Neuronal stem cell (in vitro differentiated cells): ENCODE measurements at regions not wholly inside any gene's neighbourhood (a gene's known extent, or its start where the extent isn't known, plus 50 kb on each side); places are given as distances from the start of the nearest gene placed in this dataset.
A peak's percentile ranks its signal among the peaks of the same experiment; 100 is the strongest.

Experiments
- DNase-seq: peaks from one replicate; pipeline ENCODE4 v3.0.0-alpha.2; 2013; ENCODE audit warnings: low spot score
- H2AFZ ChIP-seq: one replicate; pipeline ENCODE4 v1.6.1; 2013; ENCODE audit warnings: mild to moderate bottlenecking, low read length, inconsistent platforms
- H2AK5ac ChIP-seq: 2 replicates; pipeline ENCODE4 v1.6.1; 2013; ENCODE audit warnings: low read depth, mild to moderate bottlenecking, inconsistent platforms, low read length, moderate library complexity, mixed read lengths
- H2BK120ac ChIP-seq: 2 replicates; pipeline ENCODE4 v1.6.1; 2013; ENCODE audit warnings: low read depth, mild to moderate bottlenecking, inconsistent platforms, low read length, moderate library complexity, mixed read lengths
- H2BK12ac ChIP-seq: one replicate; pipeline ENCODE4 v1.6.1; 2013; ENCODE audit warnings: low read length, inconsistent platforms
- H2BK15ac ChIP-seq: 2 replicates; pipeline ENCODE4 v1.6.1; 2013; ENCODE audit warnings: mild to moderate bottlenecking, low read length, inconsistent platforms, mixed read lengths
- H2BK5ac ChIP-seq: one replicate; pipeline ENCODE4 v1.6.1; 2013; ENCODE audit warnings: inconsistent platforms, mild to moderate bottlenecking, low read length, moderate library complexity
- H3K14ac ChIP-seq: one replicate; pipeline ENCODE4 v1.6.1; 2013; ENCODE audit warnings: low read length, inconsistent platforms
- H3K18ac ChIP-seq: 2 replicates; pipeline ENCODE4 v1.6.1; 2013; ENCODE audit warnings: low read length, inconsistent platforms
- H3K23ac ChIP-seq: 2 replicates; pipeline ENCODE4 v1.6.1; 2013; ENCODE audit warnings: low read depth, mild to moderate bottlenecking, mixed read lengths, low read length, inconsistent platforms; ENCODE audit not compliant: poor library complexity
- H3K27ac ChIP-seq: replicated peaks from 3 replicates; pipeline ENCODE4 v1.5.1; 2013; ENCODE audit warnings: low read length, inconsistent platforms
- H3K27me3 ChIP-seq, 3 experiments: 2 replicates each; pipeline ENCODE4 v1.6.1; 2013; ENCODE audit warnings: low read length in 3 of 3, mild to moderate bottlenecking in 2 of 3, inconsistent platforms in 1 of 3, low read depth in 1 of 3, mixed read lengths in 1 of 3, moderate library complexity in 1 of 3; ENCODE audit not compliant: control insufficient read depth in 3 of 3, insufficient read depth in 3 of 3
- H3K36me3 ChIP-seq, 2 donors: replicated peaks in 1 of 2; 2 replicates each; pipeline ENCODE4 v1.6.1; 2013; ENCODE audit warnings: low read length in 2 of 2; ENCODE audit not compliant: control insufficient read depth in 2 of 2, insufficient read depth in 2 of 2
- H3K4ac ChIP-seq: 2 replicates; pipeline ENCODE4 v1.6.1; 2013; ENCODE audit warnings: inconsistent platforms, mild to moderate bottlenecking, low read length, moderate library complexity
- H3K4me1 ChIP-seq, 2 donors: 1 replicate in 1 of 2; 2 replicates in 1 of 2; pipeline ENCODE4 v1.6.1; 2013; ENCODE audit warnings: low read length in 2 of 2, low read depth in 1 of 2; ENCODE audit not compliant: control insufficient read depth in 2 of 2, insufficient read depth in 1 of 2
- H3K4me2 ChIP-seq: one replicate; pipeline ENCODE4 v1.6.1; 2013; ENCODE audit warnings: mild to moderate bottlenecking, low read length, inconsistent platforms; ENCODE audit not compliant: insufficient read depth, poor library complexity, severe bottlenecking
- H3K4me3 ChIP-seq, 2 donors: 2 replicates each; pipeline ENCODE4 v1.5.1; 2013; ENCODE audit warnings: low read length in 2 of 2, mild to moderate bottlenecking in 2 of 2, inconsistent platforms in 1 of 2, moderate library complexity in 1 of 2
- H3K79me1 ChIP-seq: one replicate; pipeline ENCODE4 v1.6.1; 2013; ENCODE audit warnings: low read depth, mild to moderate bottlenecking, inconsistent platforms, low read length, moderate library complexity
- H3K9ac ChIP-seq: one replicate; pipeline ENCODE4 v1.6.1; 2013; ENCODE audit warnings: mild to moderate bottlenecking, low read depth, low read length, inconsistent platforms; ENCODE audit not compliant: poor library complexity
- H3K9me3 ChIP-seq, 2 donors: replicated peaks in 1 of 2; 2 replicates each; pipeline versions ENCODE3 to v1.6.1; 2013; ENCODE audit warnings: low read length in 2 of 2, mild to moderate bottlenecking in 2 of 2, inconsistent platforms in 1 of 2, low read depth in 1 of 2, mixed read lengths in 1 of 2, moderate library complexity in 1 of 2; ENCODE audit not compliant: control insufficient read depth in 2 of 2, insufficient read depth in 1 of 2
- H4K8ac ChIP-seq: one replicate; pipeline ENCODE4 v1.6.1; 2013; ENCODE audit warnings: low read depth, mild to moderate bottlenecking, inconsistent platforms, low read length, moderate library complexity
- H4K91ac ChIP-seq: one replicate; pipeline ENCODE4 v1.6.1; 2013; ENCODE audit warnings: low read length, low read depth, mild to moderate bottlenecking, inconsistent platforms; ENCODE audit not compliant: poor library complexity
- WGBS, 2 donors: extraction: QIAGEN DNeasy Blood & Tissue Kit; methylation state at CpG; one replicate each; pipeline ENCODE4 v1.1.7; 2013; ENCODE audit warnings: missing lambda C conversion rate in 2 of 2, mixed read lengths in 1 of 2; ENCODE audit not compliant: insufficient read length in 2 of 2, insufficient replicate concordance in 1 of 2; ENCODE audit errors: extremely low coverage in 2 of 2; 5-methylcytosine and 5-hydroxymethylcytosine counted together

DNA sequence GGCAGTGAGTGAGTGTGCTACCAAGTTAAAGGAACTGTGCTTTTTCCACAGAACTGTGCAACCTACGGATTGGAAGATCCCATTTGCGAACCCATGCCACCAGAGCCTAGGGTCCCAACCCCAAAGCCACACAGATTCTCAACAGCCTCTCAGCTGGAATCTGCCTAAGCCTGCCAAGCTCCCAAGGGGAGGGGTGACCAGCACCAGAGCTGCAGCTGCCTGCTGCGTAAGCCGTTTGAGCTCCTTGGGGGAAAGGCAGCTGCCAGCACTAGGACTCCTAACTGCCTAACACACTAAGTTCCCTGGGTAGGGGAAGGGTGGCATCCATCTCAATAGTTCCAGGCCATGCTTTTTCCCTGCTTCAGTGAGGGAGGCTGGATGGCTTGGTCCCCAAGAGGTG, 738.1 kb upstream of the PRKX start:
- H4K8ac ChIP-seq, result no peak overlapping the region
- H2BK5ac ChIP-seq, result no peak overlapping the region
- H3K4me2 ChIP-seq, result no peak overlapping the region
- H3K18ac ChIP-seq, result no peak overlapping the region
- no peaks in the 10 kb centered on the region for H3K9me3 ChIP-seq
- H2BK120ac ChIP-seq, result no peak overlapping the region
- H4K91ac ChIP-seq, result no peak overlapping the region
- H3K27me3 ChIP-seq, result no peaks in the 10 kb centered on the region
- no peak overlapping the region for H2BK12ac ChIP-seq
- no peak overlapping the region for H3K9ac ChIP-seq
- no peak for DNase-seq
- H2AFZ ChIP-seq, result no peak overlapping the region
- no peaks in the 10 kb centered on the region for H3K79me1 ChIP-seq
- no peaks in the 10 kb centered on the region for H3K4me1 ChIP-seq
- H3K27ac ChIP-seq, result no peak overlapping the region
- no peak overlapping the region for H3K14ac ChIP-seq
- WGBS, 2 donors, result no CpG with 5 or more reads among the region's 4 CpGs
- no peaks in the 10 kb centered on the region for H3K36me3 ChIP-seq
- no peak overlapping the region for H3K4me3 ChIP-seq
- no peak overlapping the region for H3K23ac ChIP-seq
- H3K4ac ChIP-seq, result no peak overlapping the region
- no peak overlapping the region for H2AK5ac ChIP-seq
- H2BK15ac ChIP-seq, result no peak overlapping the region

DNA sequence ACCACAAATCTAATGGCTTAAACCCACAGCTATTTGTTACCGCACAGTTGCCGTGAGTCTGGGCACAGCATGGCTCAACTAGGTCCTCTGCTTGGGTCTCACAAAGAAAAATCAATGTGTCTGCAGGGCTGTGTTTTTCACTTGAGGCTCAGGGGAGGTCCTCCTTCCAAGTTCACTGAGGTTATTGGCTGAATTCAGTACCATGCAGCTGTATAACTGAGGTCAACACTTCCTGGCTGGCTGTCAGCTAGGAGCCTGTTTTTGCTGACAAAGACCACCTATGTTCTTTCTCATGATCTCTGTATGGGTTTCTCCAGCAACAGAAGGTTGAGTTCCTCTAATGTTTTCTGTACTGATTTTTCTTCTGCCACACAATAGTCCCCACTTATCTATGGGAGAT, 736.7 kb upstream of the PRKX start:
- no peak overlapping the region for H3K4me3 ChIP-seq
- H2BK12ac ChIP-seq, result no peak overlapping the region
- H3K14ac ChIP-seq, result no peak overlapping the region
- no CpG with 5 or more reads among the region's 2 CpGs for WGBS, 2 donors
- no peak overlapping the region for H2BK120ac ChIP-seq
- H3K4ac ChIP-seq, result no peak overlapping the region
- no peak overlapping the region for H3K4me2 ChIP-seq
- H3K79me1 ChIP-seq, result no peaks in the 10 kb centered on the region
- no peak overlapping the region for H4K8ac ChIP-seq
- H3K27me3 ChIP-seq, result no peaks in the 10 kb centered on the region
- H3K9me3 ChIP-seq, result no peaks in the 10 kb centered on the region
- H3K18ac ChIP-seq, result no peak overlapping the region
- H2BK15ac ChIP-seq, result no peak overlapping the region
- no peak overlapping the region for H2BK5ac ChIP-seq
- H3K4me1 ChIP-seq, result no peaks in the 10 kb centered on the region
- H3K23ac ChIP-seq, result no peak overlapping the region
- H2AFZ ChIP-seq, result no peak overlapping the region
- no peak overlapping the region for H3K9ac ChIP-seq
- H3K27ac ChIP-seq, result no peak overlapping the region
- no peak overlapping the region for H4K91ac ChIP-seq
- no peak overlapping the region for H2AK5ac ChIP-seq
- DNase-seq, result no peak
- no peaks in the 10 kb centered on the region for H3K36me3 ChIP-seq

DNA sequence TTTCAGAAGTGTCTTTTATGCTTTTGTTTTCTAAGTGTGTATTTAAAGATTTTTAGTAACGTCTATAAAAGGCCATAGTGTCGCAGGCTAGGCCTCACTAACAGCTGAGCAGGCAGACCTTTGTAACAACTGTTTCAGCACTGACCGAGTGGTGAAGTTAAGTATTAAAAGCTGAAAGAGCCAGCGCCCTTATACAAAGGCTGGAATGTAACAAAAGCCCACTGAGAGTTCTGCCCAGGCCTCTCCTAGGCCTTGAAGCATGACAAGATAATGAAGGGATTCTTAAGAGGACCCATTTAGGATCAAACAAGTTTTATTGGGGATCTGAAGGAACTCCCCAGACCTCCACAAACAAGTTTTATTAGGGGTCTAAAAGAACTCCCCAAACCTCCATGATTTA, 722.5 kb upstream of the PRKX start:
- Histone ChIP-seq H3K14ac (no peak overlapping the region), H2BK12ac (no peak overlapping the region), H4K8ac (no peak overlapping the region), H3K18ac (no peak overlapping the region), H2AFZ (peak overlapping the region; percentile 28), H3K79me1 (no peaks in the 10 kb centered on the region), H2BK15ac (no peak overlapping the region), H2AK5ac (no peak overlapping the region), H3K36me3 (no peaks in the 10 kb centered on the region), H3K4ac (no peak overlapping the region), H4K91ac (no peak overlapping the region), H3K23ac (no peak overlapping the region), H2BK120ac (no peak overlapping the region), H3K9ac (no peak overlapping the region), H3K4me1 (no peaks in the 10 kb centered on the region), H3K27ac (no peak overlapping the region), H3K4me3 (no peak overlapping the region), H3K4me2 (no peak overlapping the region), H2BK5ac (no peak overlapping the region), H3K9me3 (no peaks in the 10 kb centered on the region), H3K27me3 (no peaks in the 10 kb centered on the region)
- DNase-seq, result peak; percentile 0
- WGBS, 2 donors, result no CpG with 5 or more reads among the region's 4 CpGs

DNA sequence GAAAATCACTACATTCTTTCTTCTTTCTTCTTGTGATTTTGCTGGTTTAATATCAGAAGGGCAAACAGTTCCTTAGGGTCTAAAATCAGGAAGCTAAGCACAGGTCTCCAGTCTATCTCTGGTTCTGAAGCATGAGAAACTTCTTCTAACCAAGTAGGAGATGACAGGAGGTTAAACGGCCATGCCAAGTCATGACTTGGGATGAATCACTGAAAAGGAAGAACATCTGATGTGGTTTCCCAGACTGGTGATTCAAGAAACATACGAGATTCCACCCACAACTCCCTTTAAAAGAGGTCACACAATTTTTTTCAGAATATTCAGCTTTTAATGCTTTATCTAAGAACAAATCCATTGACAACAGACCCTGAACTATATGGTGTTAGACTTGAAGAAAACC, 684.0 kb upstream of the PRKX start:
- Histone ChIP-seq H3K4me1 (no peaks in the 10 kb centered on the region), H3K79me1 (no peaks in the 10 kb centered on the region), H3K4me3 (no peak overlapping the region), H3K23ac (no peak overlapping the region), H3K4ac (no peak overlapping the region), H2BK5ac (no peak overlapping the region), H3K18ac (no peak overlapping the region), H2AK5ac (no peak overlapping the region), H2BK12ac (no peak overlapping the region), H3K27ac (no peak overlapping the region), H3K27me3 (no peaks in the 10 kb centered on the region), H3K9me3 (no peaks in the 10 kb centered on the region), H4K8ac (no peak overlapping the region), H3K9ac (no peak overlapping the region), H4K91ac (no peak overlapping the region), H3K36me3 (no peaks in the 10 kb centered on the region), H2BK120ac (no peak overlapping the region), H3K4me2 (no peak overlapping the region), H2BK15ac (no peak overlapping the region), H2AFZ (no peak overlapping the region), H3K14ac (no peak overlapping the region)
- no peak for DNase-seq
- WGBS, 2 donors, result no CpG with 5 or more reads among the region's 2 CpGs
